H9 (cell line): ENCODE measurements at regions not wholly inside any gene's neighbourhood (a gene's known extent, or its start where the extent isn't known, plus 50 kb on each side); places are given as distances from the start of the nearest gene placed in this dataset.

Source experiments
- DNase-seq: peaks from one replicate; pipeline ENCODE4 v3.0.0-alpha.2; 2017
- H2AFZ ChIP-seq: one replicate; pipeline ENCODE4 v1.6.1; 2013; ENCODE audit warnings: mild to moderate bottlenecking, low read length, control low read depth, moderate library complexity
- H2AK5ac ChIP-seq: 2 replicates; pipeline ENCODE4 v1.6.1; 2013; ENCODE audit warnings: low read length, control low read depth, mixed read lengths; ENCODE audit not compliant: insufficient read length
- H2BK120ac ChIP-seq: one replicate; pipeline ENCODE4 v1.6.1; 2013; ENCODE audit warnings: low read depth, mild to moderate bottlenecking, low read length, control low read depth, inconsistent platforms; ENCODE audit not compliant: poor library complexity, severe bottlenecking
- H2BK12ac ChIP-seq: 2 replicates; pipeline ENCODE4 v1.6.1; 2013; ENCODE audit warnings: low read length, control low read depth, mixed read lengths, low read depth; ENCODE audit not compliant: insufficient read length
- H2BK15ac ChIP-seq: 2 replicates; pipeline ENCODE4 v1.6.1; 2013; ENCODE audit warnings: low read depth, low read length, control low read depth
- H2BK20ac ChIP-seq: one replicate; pipeline ENCODE4 v1.6.1; 2013; ENCODE audit warnings: low read depth, mild to moderate bottlenecking, low read length, control low read depth, inconsistent platforms; ENCODE audit not compliant: poor library complexity, severe bottlenecking
- H2BK5ac ChIP-seq: 2 replicates; pipeline ENCODE4 v1.6.1; 2013; ENCODE audit warnings: low read length, control low read depth, mixed read lengths; ENCODE audit not compliant: insufficient read length
- H3K14ac ChIP-seq: 2 replicates; pipeline ENCODE4 v1.6.1; 2013; ENCODE audit warnings: low read length, control low read depth; ENCODE audit not compliant: insufficient read depth
- H3K18ac ChIP-seq: 2 replicates; pipeline ENCODE4 v1.6.1; 2013; ENCODE audit warnings: low read depth, mild to moderate bottlenecking, mixed read lengths, low read length, control low read depth; ENCODE audit not compliant: insufficient read length
- H3K23ac ChIP-seq: 2 replicates; pipeline ENCODE4 v1.6.1; 2013; ENCODE audit warnings: low read length, control low read depth, mixed read lengths, low read depth; ENCODE audit not compliant: insufficient read length
- H3K23me2 ChIP-seq: 2 replicates; pipeline ENCODE4 v1.6.1; 2013; ENCODE audit warnings: low read depth, mild to moderate bottlenecking, mixed read lengths, low read length, control low read depth; ENCODE audit not compliant: insufficient read length, poor library complexity, severe bottlenecking
- H3K27ac ChIP-seq: 2 replicates; pipeline ENCODE4 v1.5.1; 2013; ENCODE audit warnings: low read length, control low read depth, mixed read lengths, low read depth; ENCODE audit not compliant: insufficient read length
- H3K27me3 ChIP-seq: 2 replicates; pipeline ENCODE4 v1.6.1; 2013; ENCODE audit warnings: low read length, control low read depth, inconsistent platforms; ENCODE audit not compliant: insufficient read depth
- H3K4ac ChIP-seq: 2 replicates; pipeline ENCODE4 v1.6.1; 2013; ENCODE audit warnings: low read depth, mild to moderate bottlenecking, control low read depth, inconsistent platforms, low read length, moderate library complexity
- H3K4me1 ChIP-seq: 2 replicates; pipeline ENCODE4 v1.6.1; 2013; ENCODE audit warnings: low read length, control low read depth, inconsistent platforms; ENCODE audit not compliant: insufficient read depth
- H3K4me2 ChIP-seq: 2 replicates; pipeline ENCODE4 v1.6.1; 2013; ENCODE audit warnings: low read length, control low read depth, mixed read lengths; ENCODE audit not compliant: insufficient read length, insufficient read depth
- H3K56ac ChIP-seq: 2 replicates; pipeline ENCODE4 v1.6.1; 2013; ENCODE audit warnings: low read depth, mild to moderate bottlenecking, mixed read lengths, low read length, control low read depth; ENCODE audit not compliant: insufficient read length
- H3K79me1 ChIP-seq: 2 replicates; pipeline ENCODE4 v1.6.1; 2013; ENCODE audit warnings: low read depth, mild to moderate bottlenecking, moderate library complexity, low read length, control low read depth, inconsistent platforms; ENCODE audit not compliant: insufficient read depth, poor library complexity, severe bottlenecking
- H3K79me2 ChIP-seq: 2 replicates; pipeline ENCODE4 v1.6.1; 2013; ENCODE audit warnings: low read length, control low read depth, inconsistent platforms; ENCODE audit not compliant: insufficient read depth
- H3K9ac ChIP-seq: 2 replicates; pipeline ENCODE4 v1.6.1; 2013; ENCODE audit warnings: low read length, control low read depth, mixed read lengths; ENCODE audit not compliant: insufficient read length; ENCODE audit errors: extremely low read depth
- H3K9me3 ChIP-seq: one replicate; pipeline ENCODE4 v1.6.1; 2013; ENCODE audit warnings: low read depth, low read length, inconsistent platforms; ENCODE audit not compliant: control insufficient read depth
- H3T11ph ChIP-seq: one replicate; pipeline ENCODE4 v1.6.1; 2013; ENCODE audit warnings: mild to moderate bottlenecking, low read length, control low read depth, inconsistent platforms
- H4K20me1 ChIP-seq: one replicate; pipeline ENCODE4 v1.6.1; 2013; ENCODE audit not compliant: control insufficient read depth, insufficient read length, insufficient read depth
- H4K5ac ChIP-seq: 2 replicates; pipeline ENCODE4 v1.6.1; 2013; ENCODE audit warnings: low read depth, mild to moderate bottlenecking, mixed read lengths, low read length, control low read depth; ENCODE audit not compliant: insufficient read length
- H4K8ac ChIP-seq: replicated peaks from 2 replicates; pipeline ENCODE4 v1.6.1; 2013; ENCODE audit warnings: low read length, control low read depth, mixed read lengths, low read depth; ENCODE audit not compliant: insufficient read length
- H4K91ac ChIP-seq: 2 replicates; pipeline ENCODE4 v1.6.1; 2013; ENCODE audit warnings: low read depth, mild to moderate bottlenecking, moderate library complexity, mixed read lengths, low read length, control low read depth; ENCODE audit not compliant: insufficient read length
- H3K27ac Mint-ChIP-seq, 3 experiments: 2 replicates in 2 of 3; 3 replicates in 1 of 3; pipeline ENCODE4 v1.8.0; 2020 to 2021; ENCODE audit warnings: mixed read lengths in 3 of 3, mild to moderate bottlenecking in 1 of 3, moderate library complexity in 1 of 3
- H3K27me3 Mint-ChIP-seq: 2 replicates; pipeline ENCODE4 v1.8.0; 2021; ENCODE audit warnings: low read depth, mild to moderate bottlenecking, moderate library complexity, mixed read lengths
- H3K36me3 Mint-ChIP-seq, 3 experiments: 2 replicates in 2 of 3; 3 replicates in 1 of 3; pipeline ENCODE4 v1.8.0; 2020 to 2021; ENCODE audit warnings: low read depth in 3 of 3, mixed read lengths in 3 of 3; ENCODE audit not compliant: insufficient read depth in 1 of 3
- H3K4me1 Mint-ChIP-seq, 2 experiments: 2 replicates each; pipeline ENCODE4 v1.8.0; 2020; ENCODE audit warnings: mixed read lengths in 2 of 2
- H3K4me3 Mint-ChIP-seq, 2 experiments: 2 replicates in 1 of 2; 3 replicates in 1 of 2; pipeline ENCODE4 v1.8.0; 2020 to 2021; ENCODE audit warnings: mild to moderate bottlenecking in 2 of 2, mixed read lengths in 2 of 2, moderate library complexity in 1 of 2
- H3K9me3 Mint-ChIP-seq, 2 experiments: 2 replicates in 1 of 2; 3 replicates in 1 of 2; pipeline ENCODE4 v1.8.0; 2020; ENCODE audit warnings: mild to moderate bottlenecking in 2 of 2, mixed read lengths in 2 of 2, moderate library complexity in 1 of 2
- CTCF ChIP-seq: fragments of 200-600 bp; sonication (generic); conservative IDR thresholded peaks from 3 replicates; pipeline ENCODE4 v1.8.0; 2021; ENCODE audit warnings: antibody characterized with exemption, mild to moderate bottlenecking
- WGBS: extraction: QIAGEN DNeasy Blood & Tissue Kit; methylation state at CpG from one replicate; pipeline ENCODE4 v1.1.7; 2013; ENCODE audit warnings: missing lambda C conversion rate, low lambda C conversion rate, mixed read lengths; ENCODE audit not compliant: insufficient read length; ENCODE audit errors: extremely low coverage; 5-methylcytosine and 5-hydroxymethylcytosine counted together

- Histone ChIP-seq H3T11ph (no peak overlapping the region), H3K79me2 (no peaks in the 10 kb centered on the region), H2BK12ac (no peak overlapping the region), H3K14ac (no peak overlapping the region), H3K79me1 (no peaks in the 10 kb centered on the region), H3K23ac (no peak overlapping the region), H2BK20ac (no peak overlapping the region), H3K56ac (no peak overlapping the region), H3K4me1 (peaks cover 7% of the 10 kb centered on the region; the same call in 1 of the 2 replicates), H4K91ac (no peak overlapping the region), H3K23me2 (no peaks in the 10 kb centered on the region), H3K27ac (no peak overlapping the region), H2BK120ac (no peak overlapping the region), H2BK15ac (no peak overlapping the region), H3K18ac (no peak overlapping the region), H4K20me1 (no peaks in the 10 kb centered on the region), H4K8ac (no peak overlapping the region), H4K5ac (no peak overlapping the region), H3K4me2 (no peak overlapping the region), H3K27me3 (no peaks in the 10 kb centered on the region), H2BK5ac (no peak overlapping the region), H2AFZ (no peak overlapping the region), H3K9me3 (no peaks in the 10 kb centered on the region), H3K4ac (no peak overlapping the region), H3K9ac (no peak overlapping the region), H2AK5ac (no peak overlapping the region)
- Mint-ChIP-seq H3K27me3 (peaks cover 10% of the 10 kb centered on the region), H3K36me3 (no peaks in the 10 kb centered on the region), H3K4me1 (peaks cover 58 to 64% of the 10 kb centered on the region in 2 experiments), H3K27ac (no peak overlapping the region), H3K9me3 (no peaks in the 10 kb centered on the region; a peak in 1 of 5 replicates), H3K4me3 (no peak overlapping the region)
- no CpG with 5 or more reads among the region's 4 CpGs for WGBS
- DNase-seq, result no peak
- TF ChIP-seq CTCF, result no peak
Measured at GRCh38 chr17:71825687-71826086, 295.1 kb upstream of the SOX9 start.
